ENCODE measurements at regions not wholly inside any gene's neighbourhood (a gene's known extent, or its start where the extent isn't known, plus 50 kb on each side); places are given as distances from the start of the nearest gene placed in this dataset.

GRCh38 chr9:115966660-115967059, 186.9 kb upstream of the PAPPA start:
- TF ChIP-seq, protein P1, sequence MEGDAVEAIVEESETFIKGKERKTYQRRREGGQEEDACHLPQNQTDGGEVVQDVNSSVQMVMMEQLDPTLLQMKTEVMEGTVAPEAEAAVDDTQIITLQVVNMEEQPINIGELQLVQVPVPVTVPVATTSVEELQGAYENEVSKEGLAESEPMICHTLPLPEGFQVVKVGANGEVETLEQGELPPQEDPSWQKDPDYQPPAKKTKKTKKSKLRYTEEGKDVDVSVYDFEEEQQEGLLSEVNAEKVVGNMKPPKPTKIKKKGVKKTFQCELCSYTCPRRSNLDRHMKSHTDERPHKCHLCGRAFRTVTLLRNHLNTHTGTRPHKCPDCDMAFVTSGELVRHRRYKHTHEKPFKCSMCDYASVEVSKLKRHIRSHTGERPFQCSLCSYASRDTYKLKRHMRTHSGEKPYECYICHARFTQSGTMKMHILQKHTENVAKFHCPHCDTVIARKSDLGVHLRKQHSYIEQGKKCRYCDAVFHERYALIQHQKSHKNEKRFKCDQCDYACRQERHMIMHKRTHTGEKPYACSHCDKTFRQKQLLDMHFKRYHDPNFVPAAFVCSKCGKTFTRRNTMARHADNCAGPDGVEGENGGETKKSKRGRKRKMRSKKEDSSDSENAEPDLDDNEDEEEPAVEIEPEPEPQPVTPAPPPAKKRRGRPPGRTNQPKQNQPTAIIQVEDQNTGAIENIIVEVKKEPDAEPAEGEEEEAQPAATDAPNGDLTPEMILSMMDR (IDR thresholded peaks at IDR 0.05), result no peak
- no peak for TF ChIP-seq EP300 (IDR thresholded peaks at IDR 0.05)
